ENCODE measurements at regions not wholly inside any gene's neighbourhood (a gene's known extent, or its start where the extent isn't known, plus 50 kb on each side); places are given as distances from the start of the nearest gene placed in this dataset.

DNA sequence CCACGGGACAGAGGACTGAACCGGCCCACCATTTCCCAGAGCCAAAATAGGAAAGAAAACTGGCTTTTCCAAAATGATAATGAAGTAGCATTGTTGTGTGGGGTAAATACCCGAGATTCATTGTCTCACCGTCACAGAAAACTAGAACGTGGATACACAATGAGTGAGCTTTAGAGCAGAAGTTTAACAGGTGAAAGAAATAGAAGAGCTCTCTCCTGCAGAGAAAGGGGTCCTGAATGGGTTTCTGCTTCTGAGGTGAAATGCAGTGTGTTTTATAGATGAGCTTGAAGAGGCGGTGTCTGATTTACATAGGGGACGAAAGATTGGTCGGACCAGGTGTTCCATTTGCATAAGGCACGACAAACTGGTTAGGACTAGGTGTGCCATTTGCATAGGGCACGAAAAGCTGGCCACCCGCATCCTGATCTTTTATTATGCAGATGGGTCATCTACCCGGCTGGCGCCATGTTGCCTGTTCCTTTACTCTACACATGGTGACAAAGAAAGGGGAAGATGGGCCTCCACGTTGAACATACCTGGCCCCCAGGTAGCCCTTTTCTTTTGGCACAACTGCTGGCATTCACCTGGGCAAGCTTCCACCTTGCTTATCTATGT, 118.1 kb downstream of the ATXN3L start:
- ATAC-seq (no peak), DNase-seq (no peak)
- intact Hi-C loops (cut with DNase I): no loop called here
- H3K27ac ChIP-seq: no peak overlapping the region
- H3K27me3 ChIP-seq (ENCODE audit: low read depth): no peaks in the 10 kb centered on the region
- H3K4me1 ChIP-seq: no peaks in the 10 kb centered on the region
- TF ChIP-seq, protein P1, sequence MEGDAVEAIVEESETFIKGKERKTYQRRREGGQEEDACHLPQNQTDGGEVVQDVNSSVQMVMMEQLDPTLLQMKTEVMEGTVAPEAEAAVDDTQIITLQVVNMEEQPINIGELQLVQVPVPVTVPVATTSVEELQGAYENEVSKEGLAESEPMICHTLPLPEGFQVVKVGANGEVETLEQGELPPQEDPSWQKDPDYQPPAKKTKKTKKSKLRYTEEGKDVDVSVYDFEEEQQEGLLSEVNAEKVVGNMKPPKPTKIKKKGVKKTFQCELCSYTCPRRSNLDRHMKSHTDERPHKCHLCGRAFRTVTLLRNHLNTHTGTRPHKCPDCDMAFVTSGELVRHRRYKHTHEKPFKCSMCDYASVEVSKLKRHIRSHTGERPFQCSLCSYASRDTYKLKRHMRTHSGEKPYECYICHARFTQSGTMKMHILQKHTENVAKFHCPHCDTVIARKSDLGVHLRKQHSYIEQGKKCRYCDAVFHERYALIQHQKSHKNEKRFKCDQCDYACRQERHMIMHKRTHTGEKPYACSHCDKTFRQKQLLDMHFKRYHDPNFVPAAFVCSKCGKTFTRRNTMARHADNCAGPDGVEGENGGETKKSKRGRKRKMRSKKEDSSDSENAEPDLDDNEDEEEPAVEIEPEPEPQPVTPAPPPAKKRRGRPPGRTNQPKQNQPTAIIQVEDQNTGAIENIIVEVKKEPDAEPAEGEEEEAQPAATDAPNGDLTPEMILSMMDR (IDR thresholded peaks at IDR 0.05): no peak
- H3K9me3 ChIP-seq: no peaks in the 10 kb centered on the region
- no peak overlapping the region for H3K4me3 ChIP-seq
- no peaks in the 10 kb centered on the region for H3K36me3 ChIP-seq

DNA sequence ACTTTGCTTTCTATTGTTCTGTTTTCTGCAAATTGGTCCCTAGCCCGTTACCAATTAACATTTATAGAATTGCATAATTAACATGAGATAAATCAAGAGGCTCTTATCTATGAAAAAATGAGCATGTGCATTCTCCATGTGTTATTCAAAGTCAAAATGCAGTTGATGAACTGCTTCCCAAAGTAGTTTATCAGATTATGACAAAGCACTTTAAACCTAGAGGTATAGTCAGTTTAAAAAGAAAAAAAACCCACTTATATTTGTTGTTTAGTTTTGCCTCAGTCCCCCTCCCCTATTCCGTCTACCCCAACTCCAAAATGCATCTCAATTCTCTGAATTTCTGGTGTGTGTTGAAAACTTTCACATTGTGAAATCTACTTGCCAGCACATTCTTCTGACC, 119.5 kb downstream of the ATXN3L start:
- no peaks in the 10 kb centered on the region for H3K9me3 ChIP-seq
- no peak for ATAC-seq
- DNase-seq: no peak
- no peak overlapping the region for H3K4me3 ChIP-seq
- no peaks in the 10 kb centered on the region for H3K36me3 ChIP-seq
- intact Hi-C loops (cut with DNase I): no loop called here
- no peaks in the 10 kb centered on the region for H3K27me3 ChIP-seq (ENCODE audit: low read depth)
- H3K27ac ChIP-seq: no peak overlapping the region
- no peaks in the 10 kb centered on the region for H3K4me1 ChIP-seq
- TF ChIP-seq, protein P1 (IDR thresholded peaks at IDR 0.05): no peak

DNA sequence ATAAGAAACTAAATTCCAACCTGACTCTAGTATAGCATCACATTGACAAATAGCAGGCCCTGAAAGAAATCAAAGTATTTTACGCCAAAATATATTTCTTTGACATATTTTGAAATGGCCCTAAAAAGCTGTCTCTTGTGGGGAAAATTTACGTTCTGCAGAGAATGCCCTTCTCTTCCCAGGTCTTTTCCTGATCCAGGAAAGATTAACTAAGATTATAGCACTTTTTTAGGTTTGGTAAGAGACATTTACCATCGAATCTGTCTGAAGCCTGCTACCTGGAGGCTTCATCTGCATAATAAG, 121.1 kb downstream of the ATXN3L start:
- Histone ChIP-seq H3K36me3 (no peaks in the 10 kb centered on the region), H3K4me3 (no peak overlapping the region), H3K27ac (no peak overlapping the region), H3K27me3 (ENCODE audit: low read depth) (no peaks in the 10 kb centered on the region), H3K9me3 (no peaks in the 10 kb centered on the region), H3K4me1 (no peaks in the 10 kb centered on the region)
- DNase-seq (no peak), ATAC-seq (no peak)
- intact Hi-C loops (cut with DNase I): no loop called here
- TF ChIP-seq, protein P1 (IDR thresholded peaks at IDR 0.05): no peak

DNA sequence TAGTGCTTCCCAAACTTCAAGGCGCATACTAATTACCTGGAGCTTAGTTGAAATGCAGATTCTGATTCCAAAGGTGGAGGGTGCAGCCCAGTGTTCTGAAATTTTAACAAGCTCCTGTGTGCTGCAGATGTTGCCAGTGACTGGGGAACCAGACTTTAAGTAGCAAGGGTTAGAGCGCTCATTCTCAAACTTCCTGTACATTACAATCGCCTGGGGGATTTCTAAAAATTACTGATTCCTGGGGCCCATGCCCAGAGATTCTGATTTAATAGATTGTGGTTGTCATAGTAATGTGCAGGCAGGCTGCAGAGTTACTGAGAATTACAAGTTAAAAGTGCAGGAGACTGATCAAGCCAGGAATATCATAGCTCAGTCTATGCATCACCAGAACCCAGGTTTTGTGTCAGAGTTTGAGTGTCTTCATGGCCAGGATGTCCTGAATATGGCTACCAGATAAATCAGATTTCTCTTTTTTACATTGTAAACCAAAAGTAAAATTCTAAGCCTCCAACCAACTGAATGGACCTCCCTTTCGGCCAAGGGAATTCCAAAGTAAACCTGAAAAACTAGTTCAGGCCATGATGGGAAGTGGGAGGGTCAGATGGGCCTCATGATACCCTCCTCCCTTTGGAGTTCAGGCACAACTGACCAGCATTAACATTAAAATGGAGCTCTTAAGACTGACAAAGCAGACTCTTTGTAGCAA, 121.6 kb downstream of the ATXN3L start:
- ATAC-seq (no peak), DNase-seq (no peak)
- H3K4me1 ChIP-seq: peaks cover under 1% of the 10 kb centered on the region
- no peaks in the 10 kb centered on the region for H3K36me3 ChIP-seq
- TF ChIP-seq, protein P1 (IDR thresholded peaks at IDR 0.05): no peak
- no peaks in the 10 kb centered on the region for H3K27me3 ChIP-seq (ENCODE audit: low read depth)
- no peaks in the 10 kb centered on the region for H3K9me3 ChIP-seq
- intact Hi-C loops (cut with DNase I): no loop called here
- no peak overlapping the region for H3K27ac ChIP-seq
- H3K4me3 ChIP-seq: no peak overlapping the region

DNA sequence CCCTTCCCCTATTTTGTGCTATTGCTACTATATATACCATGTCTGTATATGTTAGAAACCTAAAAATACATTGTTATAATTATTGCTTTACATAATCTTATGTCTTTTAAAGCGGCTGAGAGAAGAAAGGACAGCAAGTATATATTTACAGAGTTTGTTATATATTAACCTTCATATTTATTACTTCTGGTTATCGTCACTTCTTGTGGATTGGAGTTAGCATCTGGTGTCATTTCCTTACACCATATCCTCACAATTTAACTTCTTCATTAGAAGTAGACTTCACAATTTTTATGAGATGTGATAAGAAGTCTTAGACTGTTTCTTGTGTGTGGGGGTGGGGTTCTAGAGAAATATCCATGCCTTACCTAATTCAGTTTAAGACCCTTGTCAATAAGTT, 123.1 kb downstream of the ATXN3L start:
- Histone ChIP-seq H3K4me1 (peaks cover 3% of the 10 kb centered on the region), H3K36me3 (no peaks in the 10 kb centered on the region), H3K9me3 (no peaks in the 10 kb centered on the region), H3K4me3 (no peak overlapping the region), H3K27me3 (ENCODE audit: low read depth) (no peaks in the 10 kb centered on the region), H3K27ac (no peak overlapping the region)
- ATAC-seq: no peak
- DNase-seq: no peak
- TF ChIP-seq, protein P1 (IDR thresholded peaks at IDR 0.05): no peak
- intact Hi-C loops (cut with DNase I): no loop called here

Measured in lower lobe of right lung (tissue), 2 donors.